NCI-H345 (cell line): ENCODE measurements at regions not wholly inside any gene's neighbourhood (a gene's known extent, or its start where the extent isn't known, plus 50 kb on each side); places are given as distances from the start of the nearest gene placed in this dataset.
A peak's percentile ranks its signal among the peaks of the same experiment; 100 is the strongest.

ENCODE experiments used
- DNase-seq: peaks from one replicate; lab custom pipeline; 2025; lab: John Stamatoyannopoulos, UW

DNA sequence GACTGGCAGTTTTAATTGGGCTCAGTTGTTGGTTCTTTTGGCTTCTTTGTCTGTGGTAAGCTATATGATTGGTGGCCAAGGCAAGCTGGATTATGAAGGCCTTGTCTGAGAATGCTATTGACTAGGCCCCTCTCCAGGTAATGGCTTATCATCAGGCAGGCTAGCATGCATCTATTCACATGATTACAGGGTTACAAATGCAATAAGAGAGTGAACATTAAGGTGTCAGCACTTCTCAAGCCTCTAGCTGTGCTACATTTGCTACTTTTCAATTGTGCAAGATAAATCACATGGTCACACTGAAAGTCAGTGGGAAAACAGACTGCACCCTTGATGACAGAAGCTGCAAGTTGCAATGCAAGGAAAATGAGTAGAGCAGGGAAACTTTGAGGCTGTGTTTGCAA, 550.9 kb upstream of the TMPRSS15 start:
- DNase-seq: no peak

DNA sequence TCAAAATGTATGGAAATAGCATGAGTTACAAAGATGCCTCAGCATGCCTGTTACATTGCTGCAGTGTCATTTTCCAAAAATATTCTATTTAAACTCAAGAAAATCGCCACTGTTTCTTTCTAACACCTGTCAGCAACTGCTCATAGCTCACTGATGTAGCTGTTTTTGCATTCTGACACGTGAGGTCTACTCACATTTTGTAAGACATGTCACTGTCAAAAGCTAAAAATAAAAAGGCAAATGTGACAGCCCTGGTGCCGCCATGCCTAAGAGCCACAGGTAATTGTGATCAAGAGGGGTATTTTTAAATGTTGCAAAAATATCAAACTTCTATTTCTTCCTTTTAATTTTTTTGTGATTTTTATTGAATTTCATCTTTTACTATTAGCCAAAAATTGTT, 556.2 kb upstream of the TMPRSS15 start:
- DNase-seq: no peak

GRCh38 chr21:18960306-18960705, 556.7 kb upstream of the TMPRSS15 start:
- DNase-seq: no peak

- no peak for DNase-seq
These were observed 566.8 kb upstream of the TMPRSS15 start for GRCh38 chr21:18970416-18970815.

- DNase-seq: no peak
These were observed 567.4 kb upstream of the TMPRSS15 start for GRCh38 chr21:18970941-18971340.

GRCh38 chr21:18985584-18985983, 582.0 kb upstream of the TMPRSS15 start:
- DNase-seq: no peak

- no peak for DNase-seq
These were observed 582.6 kb upstream of the TMPRSS15 start for GRCh38 chr21:18986197-18986596.

DNA sequence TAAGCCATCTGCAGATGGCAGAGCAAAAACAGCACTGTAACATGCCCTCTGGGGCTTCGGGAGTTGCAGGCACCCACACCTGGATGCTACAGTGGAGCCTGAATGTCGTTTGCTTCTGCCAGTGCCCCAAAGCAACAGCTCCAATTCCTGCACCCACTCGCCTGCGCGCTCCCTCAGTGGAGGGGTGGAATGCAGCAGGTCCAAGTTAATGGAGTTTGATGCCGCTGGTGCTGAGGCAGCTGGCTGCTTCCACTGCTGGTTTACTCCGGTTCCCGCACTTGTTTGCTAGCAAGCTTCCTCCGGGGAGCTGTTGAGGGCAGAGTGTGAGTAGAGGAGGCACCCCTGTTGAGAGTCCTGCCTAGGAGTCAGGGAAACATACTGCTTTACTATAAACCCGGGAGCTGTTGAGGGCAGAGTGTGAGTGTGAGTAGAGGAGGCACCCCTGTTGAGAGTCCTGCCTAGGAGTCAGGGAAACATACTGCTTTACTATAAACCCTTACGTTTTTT, 584.0 kb upstream of the TMPRSS15 start:
- DNase-seq: no peak

DNA sequence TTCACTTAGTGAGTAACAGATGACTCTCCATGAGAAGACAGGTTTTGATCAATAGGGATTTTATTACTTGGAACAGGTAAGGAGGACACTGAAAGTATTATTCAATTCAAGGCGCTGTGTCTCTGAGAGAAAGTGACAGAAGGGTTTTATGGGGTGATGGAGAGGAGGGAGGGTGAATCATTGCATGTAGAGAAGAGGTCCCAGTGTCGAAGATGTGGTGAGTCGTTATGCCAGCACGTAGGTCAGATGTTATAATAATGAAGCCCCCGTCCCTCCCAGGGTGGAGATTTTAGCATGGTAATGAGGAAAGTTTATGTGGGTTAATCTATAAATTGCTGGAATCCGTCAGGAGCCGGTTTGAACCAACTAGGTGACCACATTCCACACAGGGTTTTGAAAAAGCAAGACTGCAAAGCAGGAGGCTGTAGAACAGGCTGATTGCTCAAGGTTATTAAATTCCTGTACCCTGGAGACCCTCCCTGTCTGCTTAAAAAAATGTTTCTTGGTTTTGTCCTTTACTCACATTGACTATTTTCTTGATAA, 586.4 kb upstream of the TMPRSS15 start:
- no peak for DNase-seq

DNA sequence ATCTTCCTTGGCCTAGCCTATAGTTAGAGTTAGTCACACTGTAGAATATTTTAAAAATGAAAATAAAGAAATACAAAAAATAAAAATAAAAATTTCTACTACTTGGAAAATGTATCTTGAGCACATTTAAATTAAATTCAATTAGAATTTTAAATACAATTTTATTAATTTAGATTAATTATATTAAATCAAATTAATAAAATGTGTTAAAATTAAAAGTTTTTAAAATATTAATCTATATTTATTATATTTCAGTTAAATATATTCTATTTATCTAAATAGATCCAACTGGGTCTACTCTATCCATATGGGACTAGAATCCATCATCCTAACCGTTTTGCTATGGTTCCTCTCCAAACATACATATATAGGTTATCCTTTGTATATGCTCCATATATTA, 588.3 kb upstream of the TMPRSS15 start:
- no peak for DNase-seq

DNA sequence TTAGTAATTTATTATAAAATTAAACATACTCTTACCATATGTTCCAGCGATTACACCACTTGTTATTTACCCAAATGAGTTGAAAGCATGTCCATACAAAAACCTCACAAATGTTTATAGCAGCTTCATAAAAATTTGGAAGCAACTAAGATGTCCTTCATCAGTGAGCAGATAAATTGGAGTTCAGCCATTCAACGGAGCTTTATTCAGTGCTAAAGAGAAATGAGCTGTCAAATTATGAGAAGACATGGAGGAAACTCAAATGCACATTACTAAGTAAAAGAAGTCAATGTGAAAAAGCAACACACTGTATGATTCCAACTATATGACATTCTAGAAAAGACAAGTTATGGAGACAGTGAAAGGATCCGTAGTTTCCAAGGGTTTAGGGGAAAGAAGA, 606.7 kb upstream of the TMPRSS15 start:
- DNase-seq: no peak

DNA sequence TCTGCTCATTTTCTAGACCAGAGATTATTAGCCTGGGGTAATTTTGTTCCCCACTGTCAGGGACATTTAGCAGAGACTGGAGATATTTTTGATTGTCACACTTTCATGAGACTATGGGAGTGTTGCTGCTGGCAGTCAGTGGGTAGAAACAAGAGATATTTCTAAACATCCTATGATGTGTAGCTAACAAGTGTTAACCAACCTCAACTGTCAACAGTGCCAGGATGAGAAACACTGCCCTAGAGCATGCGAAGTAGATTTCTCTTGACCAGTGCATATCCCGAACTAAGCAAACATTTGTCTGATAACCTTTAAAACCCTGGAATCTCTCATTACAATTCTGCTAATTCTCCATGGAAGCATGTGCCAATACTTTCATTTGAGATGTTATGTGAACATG, 607.4 kb upstream of the TMPRSS15 start:
- no peak for DNase-seq

- no peak for DNase-seq
These were observed 607.9 kb upstream of the TMPRSS15 start for GRCh38 chr21:19011451-19011850.

GRCh38 chr21:19013916-19014315, 610.3 kb upstream of the TMPRSS15 start:
- DNase-seq: no peak

DNA sequence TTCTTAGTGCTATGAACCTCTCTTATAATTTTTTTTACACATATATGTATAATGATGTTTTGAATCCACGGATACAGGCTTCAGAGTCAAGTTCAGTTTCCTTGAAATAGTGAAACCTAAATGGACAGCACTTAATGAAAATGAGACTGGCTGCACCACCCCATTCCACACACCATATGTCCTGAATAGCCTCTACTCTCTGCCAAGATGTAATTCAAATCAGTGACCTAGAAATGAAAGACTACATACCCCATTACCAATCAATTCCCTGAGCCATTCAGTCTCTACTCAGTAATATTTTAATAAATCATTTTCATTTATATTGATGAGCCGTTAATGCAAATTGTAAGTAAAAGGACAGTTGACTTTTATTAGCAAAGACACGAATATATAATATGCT, 614.9 kb upstream of the TMPRSS15 start:
- DNase-seq: no peak

GRCh38 chr21:19022978-19023377, 619.4 kb upstream of the TMPRSS15 start:
- DNase-seq: no peak

GRCh38 chr21:19026911-19027310, 623.3 kb upstream of the TMPRSS15 start:
- DNase-seq: no peak

- DNase-seq: no peak
These were observed 626.2 kb upstream of the TMPRSS15 start for GRCh38 chr21:19029816-19030215.

DNA sequence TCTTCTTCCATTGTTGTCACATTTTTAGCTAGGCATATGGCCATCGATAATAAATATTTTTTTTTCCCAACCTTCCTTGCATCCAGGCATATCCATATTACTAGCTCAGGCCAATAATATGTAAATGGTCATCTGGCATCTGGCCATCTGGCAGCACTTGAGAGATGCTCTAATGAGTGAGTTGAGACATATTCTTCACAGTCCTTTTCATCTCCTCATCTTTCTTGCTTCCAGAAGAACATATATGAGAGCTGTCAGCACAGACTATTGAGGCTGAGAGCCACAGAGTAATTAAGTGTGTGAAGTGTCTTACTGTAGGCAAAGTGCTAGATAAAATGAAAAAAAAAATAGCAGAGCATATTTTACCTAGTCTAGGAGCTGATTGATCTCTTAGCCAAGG, 628.4 kb upstream of the TMPRSS15 start:
- DNase-seq: no peak

GRCh38 chr21:19034041-19034440, 630.5 kb upstream of the TMPRSS15 start:
- no peak for DNase-seq

- DNase-seq: peak; percentile 14
These were observed 631.0 kb upstream of the TMPRSS15 start for GRCh38 chr21:19034560-19034959.

- DNase-seq: no peak
These were observed 642.3 kb upstream of the TMPRSS15 start for GRCh38 chr21:19045876-19046275.

GRCh38 chr21:19048098-19048672, 644.6 kb upstream of the TMPRSS15 start:
- no peak for DNase-seq

GRCh38 chr21:19049567-19049966, 646.0 kb upstream of the TMPRSS15 start:
- DNase-seq: no peak
